GM23338 (cell line): ENCODE measurements at regions not wholly inside any gene's neighbourhood (a gene's known extent, or its start where the extent isn't known, plus 50 kb on each side); places are given as distances from the start of the nearest gene placed in this dataset.

Experiments
- ATAC-seq: fragments of 200-7000 bp; cut with Tn5 transposase; 3 replicates; pipeline ENCODE4 v1.9.1; 2020
- DNase-seq: peaks from one replicate; pipeline ENCODE4 v3.0.0-alpha.2; 2015; ENCODE audit warnings: low spot score
- H2AFZ ChIP-seq: fragments of 200-600 bp; sonication (generic); 2 replicates; pipeline ENCODE4 v1.8.0; 2016; ENCODE audit warnings: antibody characterized with exemption, mild to moderate bottlenecking, moderate library complexity
- H3F3A ChIP-seq: fragments of 200-600 bp; sonication (generic); replicated peaks from 2 replicates; pipeline ENCODE4 v1.8.0; 2017; ENCODE audit warnings: antibody characterized with exemption, mixed run types, low read depth
- H3K27ac ChIP-seq: fragments of 200-600 bp; sonication (generic); 2 replicates; pipeline ENCODE4 v1.6.1; 2016; ENCODE audit warnings: low read depth
- H3K27me3 ChIP-seq: fragments of 200-600 bp; sonication (generic); 2 replicates; pipeline ENCODE4 v1.8.0; 2016; ENCODE audit warnings: mild to moderate bottlenecking, mixed run types, moderate library complexity; ENCODE audit not compliant: insufficient read depth
- H3K36me3 ChIP-seq: fragments of 200-600 bp; sonication (generic); 2 replicates; pipeline ENCODE4 v1.8.0; 2016; ENCODE audit warnings: mild to moderate bottlenecking; ENCODE audit not compliant: insufficient read depth
- H3K4me1 ChIP-seq: fragments of 200-600 bp; sonication (generic); 2 replicates; pipeline ENCODE4 v1.8.0; 2016; ENCODE audit warnings: mild to moderate bottlenecking, moderate library complexity; ENCODE audit not compliant: insufficient read depth
- H3K4me2 ChIP-seq: fragments of 200-600 bp; sonication (generic); 2 replicates; pipeline ENCODE4 v1.7.1; 2017; ENCODE audit warnings: mixed run types
- H3K4me3 ChIP-seq: fragments of 200-600 bp; sonication (generic); 2 replicates; pipeline ENCODE4 v1.6.1; 2016; ENCODE audit warnings: mixed run types
- H3K79me2 ChIP-seq: fragments of 200-600 bp; sonication (generic); replicated peaks from 2 replicates; pipeline ENCODE4 v1.8.0; 2017; ENCODE audit warnings: mild to moderate bottlenecking; ENCODE audit not compliant: insufficient read depth
- H3K9me2 ChIP-seq: fragments of 200-600 bp; sonication (generic); 2 replicates; pipeline ENCODE4 v1.8.0; 2017; ENCODE audit not compliant: insufficient read depth
- H4K20me1 ChIP-seq: fragments of 200-600 bp; sonication (generic); replicated peaks from 2 replicates; pipeline ENCODE4 v1.8.0; 2017; ENCODE audit warnings: mild to moderate bottlenecking; ENCODE audit not compliant: insufficient read depth
- H3K27ac Mint-ChIP-seq: 2 replicates; pipeline ENCODE4 v1.8.0; 2020; ENCODE audit warnings: inconsistent platforms, mild to moderate bottlenecking, moderate library complexity, mixed read lengths
- H3K27me3 Mint-ChIP-seq: 3 replicates; pipeline ENCODE4 v1.8.0; 2022; ENCODE audit warnings: low read depth, mild to moderate bottlenecking, moderate library complexity, mixed read lengths, inconsistent platforms; ENCODE audit not compliant: insufficient read depth, poor library complexity
- H3K36me3 Mint-ChIP-seq: 3 replicates; pipeline ENCODE4 v1.8.0; 2021; ENCODE audit warnings: low read depth, mild to moderate bottlenecking, inconsistent platforms, moderate library complexity, mixed read lengths
- H3K4me1 Mint-ChIP-seq: 3 replicates; pipeline ENCODE4 v1.8.0; 2020; ENCODE audit warnings: mild to moderate bottlenecking, inconsistent platforms, mixed read lengths
- H3K4me3 Mint-ChIP-seq: 3 replicates; pipeline ENCODE4 v1.8.0; 2021; ENCODE audit warnings: moderate library complexity, mild to moderate bottlenecking, inconsistent platforms, mixed read lengths
- H3K9me3 Mint-ChIP-seq: 3 replicates; pipeline ENCODE4 v1.8.0; 2020; ENCODE audit warnings: moderate library complexity, mild to moderate bottlenecking, inconsistent platforms, mixed read lengths
- CREB1 ChIP-seq: fragments of 250-450 bp; sonication (Bioruptor Pico); IDR thresholded peaks from 2 replicates; pipeline ENCODE4 v1.5.0; 2020; ENCODE audit warnings: low read depth, mild to moderate bottlenecking, moderate library complexity
- CTCF ChIP-seq, 2 experiments: fragments of 200-600 bp in 1 of 2; sonication (generic) in 1 of 2; conservative IDR thresholded peaks; 2 replicates each; pipeline versions ENCODE4 v1.5.1 to v1.6.1; 2016 to 2017; ENCODE audit warnings: antibody characterized with exemption in 2 of 2, low read depth in 2 of 2, mild to moderate bottlenecking in 2 of 2, moderate library complexity in 1 of 2
- ETS1 ChIP-seq: IDR thresholded peaks from 2 replicates; pipeline ENCODE4 v1.6.1; 2016; ENCODE audit warnings: antibody characterized with exemption
- EZH2 ChIP-seq: fragments of 200-600 bp; sonication (generic); IDR thresholded peaks from one replicate; pipeline ENCODE4 v1.8.0; 2017; ENCODE audit warnings: antibody characterized with exemption, mild to moderate bottlenecking, low read depth; ENCODE audit not compliant: unreplicated experiment
- EZH2phosphoT487 ChIP-seq: fragments of 200-600 bp; sonication (generic); IDR thresholded peaks from one replicate; pipeline ENCODE4 v1.8.1; 2018; ENCODE audit warnings: antibody characterized with exemption; ENCODE audit not compliant: unreplicated experiment
- JUNB ChIP-seq: IDR thresholded peaks from one replicate; pipeline ENCODE4 v1.6.1; 2016; ENCODE audit warnings: antibody characterized with exemption; ENCODE audit not compliant: unreplicated experiment
- NANOG ChIP-seq: IDR thresholded peaks from 2 replicates; pipeline ENCODE4 v1.6.1; 2016; ENCODE audit warnings: antibody characterized with exemption, borderline replicate concordance
- POLR2AphosphoS5 ChIP-seq: IDR thresholded peaks from 2 replicates; pipeline ENCODE4 v1.6.1; 2016; ENCODE audit warnings: antibody characterized with exemption, low read depth
- REST ChIP-seq: IDR thresholded peaks from one replicate; pipeline ENCODE4 v1.6.1; 2018; ENCODE audit warnings: antibody characterized with exemption; ENCODE audit not compliant: unreplicated experiment
- STAT1 ChIP-seq: IDR thresholded peaks from one replicate; pipeline ENCODE4 v1.6.1; 2016; ENCODE audit warnings: antibody characterized with exemption; ENCODE audit not compliant: unreplicated experiment
- ZNF114 ChIP-seq: fragments of 250-450 bp; sonication (Bioruptor Pico); IDR thresholded peaks from 2 replicates; pipeline ENCODE4 v1.5.0; 2020; ENCODE audit warnings: mild to moderate bottlenecking, moderate library complexity
- ZNF331 ChIP-seq: fragments of 250-450 bp; sonication (Bioruptor Pico); IDR thresholded peaks from 2 replicates; pipeline ENCODE4 v1.5.0; 2020; ENCODE audit warnings: low read depth, mild to moderate bottlenecking, moderate library complexity
- ZNF462 ChIP-seq: fragments of 250-450 bp; sonication (Bioruptor Pico); IDR thresholded peaks from 2 replicates; pipeline ENCODE4 v1.5.0; 2020; ENCODE audit warnings: mild to moderate bottlenecking, moderate library complexity

- Mint-ChIP-seq H3K4me1 (no peaks in the 10 kb centered on the region), H3K27me3 (no peaks in the 10 kb centered on the region), H3K27ac (no peak overlapping the region), H3K36me3 (no peaks in the 10 kb centered on the region), H3K4me3 (no peak overlapping the region), H3K9me3 (no peaks in the 10 kb centered on the region)
- Histone ChIP-seq H4K20me1 (no peaks in the 10 kb centered on the region), H3K27me3 (no peaks in the 10 kb centered on the region), H3F3A (no peaks in the 10 kb centered on the region), H3K4me3 (no peak overlapping the region), H3K4me2 (no peak overlapping the region), H3K27ac (no peak overlapping the region), H3K36me3 (no peaks in the 10 kb centered on the region), H3K79me2 (no peaks in the 10 kb centered on the region), H3K4me1 (no peaks in the 10 kb centered on the region), H3K9me2 (0 out of 2 replicates have a peak, but pooled peaks cover 12% of the 10 kb centered on the region), H2AFZ (no peak overlapping the region)
- no peak for DNase-seq
- ATAC-seq: no peak
- TF ChIP-seq NANOG: no peak
- TF ChIP-seq STAT1: no peak
- TF ChIP-seq EZH2: no peak
- TF ChIP-seq ETS1: no peak
- TF ChIP-seq EZH2phosphoT487: no peak
- no peak for TF ChIP-seq CTCF (conservative IDR thresholded peaks at IDR 0.05; ENCODE audit: low read depth in 2 of 2)
- no peak for TF ChIP-seq REST
- no peak for TF ChIP-seq ZNF331
- TF ChIP-seq JUNB: no peak
- no peak for TF ChIP-seq ZNF114
- no peak for TF ChIP-seq CREB1 (CRISPR knock-in tag)
- TF ChIP-seq ZNF462 (CRISPR knock-in tag): no peak
- TF ChIP-seq POLR2AphosphoS5: no peak
Measured at GRCh38 chr4:145295547-145295946, 115.2 kb upstream of the OTUD4 start.
